GM21717 (cell line): ENCODE measurements at regions not wholly inside any gene's neighbourhood (a gene's known extent, or its start where the extent isn't known, plus 50 kb on each side); places are given as distances from the start of the nearest gene placed in this dataset.

ENCODE experiments used
- ATAC-seq: cut with Tn5 transposase; IDR thresholded peaks from one replicate; pipeline ENCODE4 v1.9.1; 2021; ENCODE audit warnings: mild to moderate bottlenecking, moderate library complexity; ENCODE audit not compliant: unreplicated experiment

GRCh38 chr18:33517950-33518349, 60.1 kb upstream of the ASXL3 start:
- ATAC-seq = no peak

GRCh38 chr18:33513027-33513426, 65.0 kb upstream of the ASXL3 start:
- no peak for ATAC-seq

GRCh38 chr18:33507019-33507418, 66.5 kb upstream of the CCDC178 start:
- no peak for ATAC-seq

- ATAC-seq = no peak
Observed at GRCh38 chr18:33505798-33506197, 65.3 kb upstream of the CCDC178 start.

GRCh38 chr18:33505297-33505696, 64.8 kb upstream of the CCDC178 start:
- ATAC-seq = no peak

- peak; percentile 71 for ATAC-seq
Observed at GRCh38 chr18:33495278-33495677, 54.8 kb upstream of the CCDC178 start.
